ENCODE measurements at regions not wholly inside any gene's neighbourhood (a gene's known extent, or its start where the extent isn't known, plus 50 kb on each side); places are given as distances from the start of the nearest gene placed in this dataset.

DNA sequence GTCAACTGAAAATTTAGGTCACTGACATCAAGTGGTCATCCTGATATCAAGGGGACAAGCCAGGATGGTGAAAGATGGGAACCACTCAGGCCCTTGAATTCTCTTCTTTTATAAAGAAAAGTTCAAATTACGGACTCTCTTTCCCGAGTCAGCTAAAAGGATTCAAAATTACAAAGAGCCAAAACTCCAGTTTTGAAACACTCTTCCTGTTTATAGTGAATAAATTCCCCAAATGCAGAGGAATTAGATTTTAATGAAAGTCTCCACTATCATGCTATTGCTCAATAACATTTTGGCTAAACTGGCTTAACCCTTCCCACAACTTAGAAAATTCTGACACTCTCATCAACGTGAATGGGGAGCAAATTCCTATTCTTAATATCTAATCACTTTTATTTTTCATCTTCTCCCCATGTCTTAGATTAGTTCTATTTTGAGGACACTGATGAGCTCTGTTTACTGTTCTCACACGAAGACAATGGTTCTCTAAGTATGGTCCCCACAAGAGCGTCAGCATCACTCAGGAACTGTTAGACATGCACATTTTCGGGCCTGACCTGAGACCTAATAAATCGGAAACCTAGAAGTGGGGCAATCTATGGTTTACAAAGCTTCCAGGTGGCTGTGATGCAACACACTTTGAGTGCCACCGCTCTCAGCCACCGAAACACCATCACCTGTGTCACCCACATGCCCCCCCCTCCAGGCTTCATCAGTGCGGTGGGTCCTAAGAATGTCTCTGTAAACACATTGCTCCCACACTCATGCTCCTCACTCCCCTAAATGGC, 64.4 kb upstream of the TIAM1 start:
- H3K27ac Mint-ChIP-seq, result no peak overlapping the region
- ATAC-seq (ENCODE audit: low read depth) (no peak), DNase-seq (ENCODE audit: low spot score in 2 of 2) (no peak)
- no peaks in the 10 kb centered on the region for H3K27me3 Mint-ChIP-seq
- no peaks in the 10 kb centered on the region for H3K36me3 Mint-ChIP-seq
- no peaks in the 10 kb centered on the region for H3K4me1 Mint-ChIP-seq
- H3K4me3 Mint-ChIP-seq, result no peak overlapping the region
- no peaks in the 10 kb centered on the region for H3K9me3 Mint-ChIP-seq

DNA sequence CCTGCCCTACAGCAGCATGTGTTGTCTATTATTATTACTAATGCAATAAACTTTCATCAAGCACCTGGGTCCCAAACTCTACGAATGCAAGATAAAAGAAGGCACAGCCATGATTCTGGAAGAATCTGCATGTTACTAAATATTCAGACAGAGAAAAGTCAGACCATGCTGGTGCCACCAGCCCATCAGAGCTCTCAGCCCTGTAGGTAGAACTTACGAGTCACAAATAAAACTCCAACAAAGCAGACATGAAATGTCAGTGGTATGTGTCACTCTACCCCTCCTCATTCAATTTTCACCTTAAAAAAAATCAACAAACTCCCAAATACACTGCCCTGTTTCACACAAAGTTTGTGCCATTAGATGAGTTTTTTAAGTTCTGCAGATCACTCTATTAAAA, 62.4 kb upstream of the TIAM1 start:
- ATAC-seq (ENCODE audit: low read depth), result no peak
- no peaks in the 10 kb centered on the region for H3K27me3 Mint-ChIP-seq
- DNase-seq (ENCODE audit: low spot score in 2 of 2), result no peak
- no peak overlapping the region for H3K27ac Mint-ChIP-seq
- H3K4me3 Mint-ChIP-seq, result no peak overlapping the region
- H3K36me3 Mint-ChIP-seq, result no peaks in the 10 kb centered on the region
- H3K4me1 Mint-ChIP-seq, result no peaks in the 10 kb centered on the region
- no peaks in the 10 kb centered on the region for H3K9me3 Mint-ChIP-seq

DNA sequence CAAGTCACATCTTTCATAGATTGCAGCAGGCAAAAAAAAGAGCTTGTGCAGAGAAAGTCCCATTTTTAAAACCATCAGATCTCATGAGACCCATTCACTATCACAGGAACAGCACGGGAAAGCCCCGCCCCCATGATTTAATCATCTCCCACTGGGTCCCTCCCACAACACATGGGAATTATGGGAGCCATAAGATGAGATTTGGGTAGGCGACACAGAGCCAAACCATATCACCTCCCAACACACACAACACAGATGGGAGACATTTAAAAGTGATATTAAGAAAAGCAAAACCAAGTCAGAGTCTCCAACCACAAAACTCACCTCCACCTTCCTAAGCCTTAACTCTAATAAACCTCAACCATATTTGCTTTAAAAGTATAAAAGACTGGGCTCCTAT, 61.5 kb upstream of the TIAM1 start:
- no peak overlapping the region for H3K4me3 Mint-ChIP-seq
- H3K9me3 Mint-ChIP-seq, result no peaks in the 10 kb centered on the region
- H3K27me3 Mint-ChIP-seq, result no peaks in the 10 kb centered on the region
- H3K4me1 Mint-ChIP-seq, result no peaks in the 10 kb centered on the region
- no peak overlapping the region for H3K27ac Mint-ChIP-seq
- H3K36me3 Mint-ChIP-seq, result no peaks in the 10 kb centered on the region
- DNase-seq (ENCODE audit: low spot score in 2 of 2) (no peak), ATAC-seq (ENCODE audit: low read depth) (no peak)

DNA sequence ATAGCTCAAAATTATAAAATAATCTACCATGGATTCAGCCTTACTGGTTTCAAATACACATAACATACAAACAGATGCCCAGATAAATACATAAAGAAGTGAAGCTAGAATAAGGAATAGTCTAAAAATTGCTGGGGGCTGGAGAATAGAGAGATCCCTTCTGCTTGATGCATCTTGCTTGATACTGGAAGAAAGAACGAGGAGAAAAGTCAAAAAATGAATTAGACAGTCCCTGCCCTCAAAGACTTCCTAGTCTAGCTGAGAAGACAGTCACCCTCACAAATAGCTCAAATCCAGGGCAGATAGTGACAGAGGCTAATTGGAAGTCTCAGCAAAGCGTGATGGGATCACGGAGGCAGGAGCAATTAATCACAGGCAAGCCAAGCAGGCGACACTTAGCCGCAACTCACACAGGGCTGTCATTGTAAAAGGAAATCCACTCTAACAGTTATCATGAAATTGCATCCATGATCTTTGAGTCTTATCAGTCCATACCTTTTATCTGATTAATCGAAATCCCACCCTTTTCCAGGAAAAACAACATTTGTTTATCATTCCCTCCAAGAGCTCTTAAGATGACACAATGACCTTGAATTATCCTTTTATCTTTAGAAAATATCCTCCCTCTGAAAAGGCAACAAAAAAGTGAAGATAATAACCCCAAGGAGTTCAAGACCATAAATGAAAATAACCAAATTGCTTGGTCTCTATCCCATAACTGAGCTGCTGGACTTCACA, 59.7 kb upstream of the TIAM1 start:
- no peaks in the 10 kb centered on the region for H3K4me1 Mint-ChIP-seq
- no peak for ATAC-seq (ENCODE audit: low read depth)
- no peaks in the 10 kb centered on the region for H3K9me3 Mint-ChIP-seq
- H3K27me3 Mint-ChIP-seq, result peaks cover 3% of the 10 kb centered on the region
- H3K36me3 Mint-ChIP-seq, result no peaks in the 10 kb centered on the region
- H3K27ac Mint-ChIP-seq, result no peak overlapping the region
- DNase-seq (ENCODE audit: low spot score in 2 of 2), result no peak
- H3K4me3 Mint-ChIP-seq, result no peak overlapping the region

DNA sequence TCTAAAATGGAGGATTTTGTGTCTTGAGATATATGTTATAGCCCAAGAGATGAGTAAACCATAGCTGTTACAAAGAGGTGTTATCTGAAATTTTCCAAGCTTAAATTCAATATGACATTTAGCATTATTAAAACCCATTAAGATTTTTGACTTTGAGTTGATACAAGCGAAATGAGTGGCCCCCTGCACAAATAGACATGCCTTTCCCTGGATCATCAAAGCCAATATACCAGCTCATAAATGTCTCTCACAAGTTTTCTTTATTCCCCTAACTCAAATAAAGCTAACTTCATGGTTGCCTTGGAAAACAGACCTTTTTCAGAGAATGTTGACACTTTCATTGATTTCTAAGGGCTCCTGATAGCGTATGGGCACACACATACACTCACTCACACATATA, 55.5 kb upstream of the TIAM1 start:
- ATAC-seq (ENCODE audit: low read depth) (no peak), DNase-seq (ENCODE audit: low spot score in 2 of 2) (no peak)
- no peak overlapping the region for H3K4me3 Mint-ChIP-seq
- no peaks in the 10 kb centered on the region for H3K36me3 Mint-ChIP-seq
- H3K4me1 Mint-ChIP-seq, result no peaks in the 10 kb centered on the region
- H3K9me3 Mint-ChIP-seq, result no peaks in the 10 kb centered on the region
- H3K27me3 Mint-ChIP-seq, result peaks cover 3% of the 10 kb centered on the region
- no peak overlapping the region for H3K27ac Mint-ChIP-seq

DNA sequence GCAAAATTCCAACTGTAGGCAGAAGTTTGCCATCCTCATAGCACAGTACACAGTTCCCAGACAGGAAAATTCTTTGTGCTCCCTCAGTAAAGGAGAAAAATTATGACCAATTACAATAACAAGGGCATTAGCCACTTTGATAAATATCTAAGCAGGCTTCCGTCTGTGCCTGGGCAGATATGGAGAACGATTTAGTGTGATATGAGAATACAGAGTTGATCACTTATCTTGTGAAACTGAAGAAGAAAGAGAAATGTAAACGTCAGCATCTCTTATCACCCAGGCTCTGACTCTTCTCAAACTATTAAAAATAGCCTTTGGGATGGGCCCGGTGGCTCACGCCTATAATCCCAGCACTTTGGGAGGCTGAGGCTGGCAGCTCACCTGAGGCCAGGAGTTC, 54.5 kb upstream of the TIAM1 start:
- ATAC-seq (ENCODE audit: low read depth) (no peak), DNase-seq (ENCODE audit: low spot score in 2 of 2) (no peak)
- H3K4me3 Mint-ChIP-seq, result no peak overlapping the region
- H3K27me3 Mint-ChIP-seq, result peaks cover 3% of the 10 kb centered on the region
- H3K36me3 Mint-ChIP-seq, result no peaks in the 10 kb centered on the region
- no peak overlapping the region for H3K27ac Mint-ChIP-seq
- no peaks in the 10 kb centered on the region for H3K9me3 Mint-ChIP-seq
- no peaks in the 10 kb centered on the region for H3K4me1 Mint-ChIP-seq

DNA sequence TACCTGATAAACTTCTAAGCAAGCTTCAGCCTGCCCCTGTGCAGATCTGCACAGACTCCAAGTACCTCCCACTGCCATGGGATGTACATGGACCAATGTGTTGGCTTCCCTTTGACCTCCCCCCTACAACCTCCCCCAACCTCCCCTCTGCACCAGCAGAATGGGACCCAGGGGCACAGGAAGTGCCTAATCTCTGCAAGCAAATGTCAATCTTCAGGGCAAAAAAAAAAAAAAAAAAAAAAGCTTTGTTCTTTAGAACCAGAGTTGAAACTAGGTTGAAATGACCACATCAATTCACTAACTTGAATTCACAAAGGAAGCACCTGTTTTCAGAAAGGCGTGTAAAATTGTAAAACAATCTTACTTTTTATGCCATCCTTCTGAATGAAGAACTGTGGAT, 53.9 kb upstream of the TIAM1 start:
- no peaks in the 10 kb centered on the region for H3K9me3 Mint-ChIP-seq
- no peak overlapping the region for H3K4me3 Mint-ChIP-seq

DNA sequence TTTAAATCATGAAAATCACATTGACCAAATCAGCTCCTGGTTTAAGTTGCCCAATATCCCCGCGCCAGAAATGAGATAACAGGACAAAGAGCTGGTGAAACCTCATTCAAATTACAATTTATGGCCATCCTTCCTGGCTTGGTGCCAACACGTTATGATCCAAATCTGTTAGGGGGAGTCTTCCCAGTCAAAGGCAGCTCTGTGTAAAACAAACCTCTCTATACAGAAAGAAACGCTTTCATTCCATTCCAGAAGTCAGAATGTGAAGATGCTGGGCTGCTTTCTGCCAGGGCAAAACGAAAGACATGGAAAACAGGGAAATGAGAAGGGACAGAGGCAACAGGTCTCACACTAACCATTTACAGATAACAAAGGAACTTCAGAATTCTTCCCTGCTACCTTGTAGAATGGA, 53.5 kb upstream of the TIAM1 start:
- H3K27me3 Mint-ChIP-seq, result peaks cover 3% of the 10 kb centered on the region
- H3K4me3 Mint-ChIP-seq, result no peak overlapping the region
- H3K36me3 Mint-ChIP-seq, result no peaks in the 10 kb centered on the region
- H3K27ac Mint-ChIP-seq, result no peak overlapping the region
- no peaks in the 10 kb centered on the region for H3K4me1 Mint-ChIP-seq
- DNase-seq (ENCODE audit: low spot score in 2 of 2), result no peak
- H3K9me3 Mint-ChIP-seq, result no peaks in the 10 kb centered on the region
- ATAC-seq (ENCODE audit: low read depth), result no peak

More for the DNA sequence above, 53.9 kb upstream of the TIAM1 start:
- DNase-seq (ENCODE audit: low spot score in 2 of 2) (no peak), ATAC-seq (ENCODE audit: low read depth) (no peak)
- peaks cover 3% of the 10 kb centered on the region for H3K27me3 Mint-ChIP-seq
- no peaks in the 10 kb centered on the region for H3K36me3 Mint-ChIP-seq
- H3K27ac Mint-ChIP-seq, result no peak overlapping the region
- no peaks in the 10 kb centered on the region for H3K4me1 Mint-ChIP-seq

DNA sequence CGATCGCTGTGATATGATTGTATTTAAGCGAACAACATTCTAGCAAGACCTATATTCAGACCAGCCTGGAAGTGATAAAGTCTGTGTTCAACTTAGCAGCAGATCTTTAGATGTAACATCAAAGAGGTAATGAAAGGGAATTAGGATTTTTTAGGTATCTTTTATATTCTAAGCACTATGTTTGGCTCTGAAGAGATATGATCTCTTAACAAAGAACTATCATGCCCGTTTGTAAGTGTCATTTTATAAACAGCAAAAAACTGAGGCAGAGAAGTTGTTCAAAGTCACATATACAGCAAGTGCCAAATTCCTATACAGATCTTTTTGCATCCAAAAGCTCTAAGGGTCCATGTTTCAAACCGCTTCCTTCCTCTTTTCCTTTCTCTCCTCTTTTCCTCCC, 53.0 kb upstream of the TIAM1 start:
- no peaks in the 10 kb centered on the region for H3K36me3 Mint-ChIP-seq
- DNase-seq (ENCODE audit: low spot score in 2 of 2) (no peak), ATAC-seq (ENCODE audit: low read depth) (no peak)
- H3K9me3 Mint-ChIP-seq, result no peaks in the 10 kb centered on the region
- no peaks in the 10 kb centered on the region for H3K4me1 Mint-ChIP-seq
- H3K27ac Mint-ChIP-seq, result no peak overlapping the region
- H3K27me3 Mint-ChIP-seq, result peaks cover 3% of the 10 kb centered on the region
- no peak overlapping the region for H3K4me3 Mint-ChIP-seq

DNA sequence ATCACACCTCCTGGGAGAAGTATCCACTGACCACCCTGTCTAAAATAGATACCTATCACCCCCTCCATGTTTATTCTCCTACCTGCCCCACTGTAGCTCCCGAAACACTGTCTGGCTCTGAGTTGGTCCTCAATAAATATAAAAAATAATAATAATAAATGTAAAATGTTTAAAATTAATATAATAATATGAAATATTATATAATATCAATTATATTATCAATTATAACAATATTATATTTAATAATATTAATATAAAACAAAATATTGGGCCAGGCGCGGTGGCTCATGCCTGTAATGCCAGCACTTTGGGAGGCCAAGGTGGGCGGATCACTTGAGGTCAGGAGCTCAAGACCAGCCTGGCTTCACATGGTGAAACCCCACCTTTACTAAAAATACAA, 52.3 kb upstream of the TIAM1 start:
- no peaks in the 10 kb centered on the region for H3K36me3 Mint-ChIP-seq
- H3K9me3 Mint-ChIP-seq, result no peaks in the 10 kb centered on the region
- no peaks in the 10 kb centered on the region for H3K4me1 Mint-ChIP-seq
- ATAC-seq (ENCODE audit: low read depth) (no peak), DNase-seq (ENCODE audit: low spot score in 2 of 2) (no peak)
- peaks cover 3% of the 10 kb centered on the region for H3K27me3 Mint-ChIP-seq
- no peak overlapping the region for H3K27ac Mint-ChIP-seq
- H3K4me3 Mint-ChIP-seq, result no peak overlapping the region

DNA sequence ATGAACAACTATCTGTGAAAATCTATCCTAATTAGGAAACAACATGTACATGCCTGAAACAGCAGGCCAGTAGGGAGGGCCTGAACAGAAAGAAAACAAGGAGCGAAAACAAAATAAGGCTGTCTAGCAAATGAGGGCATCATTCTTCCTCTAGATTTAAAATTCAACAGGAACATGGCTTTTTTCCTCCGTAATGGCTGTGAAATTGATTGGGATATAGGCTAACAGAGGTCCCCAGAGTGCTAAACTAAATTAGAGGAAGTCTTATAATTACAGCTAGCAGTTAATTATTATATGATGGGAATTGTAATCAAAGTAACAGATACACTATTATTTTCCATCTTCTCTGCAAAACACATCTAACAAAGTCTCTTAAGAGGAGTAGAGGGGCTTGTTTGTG, 51.7 kb upstream of the TIAM1 start:
- no peak overlapping the region for H3K27ac Mint-ChIP-seq
- ATAC-seq (ENCODE audit: low read depth) (no peak), DNase-seq (ENCODE audit: low spot score in 2 of 2) (no peak)
- no peaks in the 10 kb centered on the region for H3K36me3 Mint-ChIP-seq
- no peaks in the 10 kb centered on the region for H3K9me3 Mint-ChIP-seq
- H3K4me1 Mint-ChIP-seq, result no peaks in the 10 kb centered on the region
- H3K4me3 Mint-ChIP-seq, result no peak overlapping the region
- peaks cover 3% of the 10 kb centered on the region for H3K27me3 Mint-ChIP-seq

DNA sequence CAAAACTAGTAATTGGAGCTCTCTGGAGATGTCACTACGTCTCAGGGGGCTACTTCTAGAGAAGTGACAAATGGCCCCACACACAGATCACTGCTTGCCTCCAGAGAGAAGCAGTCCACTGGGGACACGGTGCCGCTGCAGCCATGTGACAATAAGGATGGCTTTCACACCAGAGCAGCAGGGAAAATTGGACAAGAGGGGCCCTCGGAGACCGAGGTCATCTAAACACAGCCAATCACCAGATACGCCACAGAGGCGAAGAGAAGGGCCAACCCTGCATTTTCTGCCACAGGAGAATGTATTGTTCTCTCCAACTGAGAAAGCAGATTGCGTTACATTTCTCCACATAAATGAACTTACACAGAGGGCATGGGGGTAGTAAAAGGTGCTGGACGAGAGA, 51.2 kb upstream of the TIAM1 start:
- Mint-ChIP-seq H3K9me3 (no peaks in the 10 kb centered on the region), H3K27me3 (peaks cover 3% of the 10 kb centered on the region), H3K4me1 (no peaks in the 10 kb centered on the region), H3K36me3 (no peaks in the 10 kb centered on the region), H3K27ac (no peak overlapping the region), H3K4me3 (no peak overlapping the region)
- DNase-seq (ENCODE audit: low spot score in 2 of 2), result no peak
- no peak for ATAC-seq (ENCODE audit: low read depth)

DNA sequence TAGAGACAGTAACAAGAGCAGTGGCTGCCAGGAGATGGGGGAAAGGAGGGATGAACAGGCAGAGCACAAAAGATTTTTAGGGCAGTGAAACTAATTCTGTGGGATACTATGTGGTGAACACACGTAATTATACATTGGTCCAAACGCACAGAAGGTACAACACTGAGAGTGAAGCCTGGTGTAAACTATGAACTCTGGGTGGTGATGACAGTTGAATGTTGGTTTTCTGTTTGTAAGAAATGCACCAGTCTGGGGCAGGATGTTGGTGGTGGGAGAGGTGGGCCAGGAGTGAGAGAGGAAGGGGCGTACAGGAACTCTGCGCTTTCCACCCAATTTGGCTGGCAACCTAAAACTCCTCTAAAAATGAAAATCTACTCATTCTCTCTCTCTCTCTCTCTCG, 50.2 kb upstream of the TIAM1 start:
- Mint-ChIP-seq H3K27ac (no peak overlapping the region), H3K4me1 (no peaks in the 10 kb centered on the region), H3K9me3 (no peaks in the 10 kb centered on the region), H3K4me3 (no peak overlapping the region), H3K36me3 (no peaks in the 10 kb centered on the region), H3K27me3 (no peaks in the 10 kb centered on the region)
- ATAC-seq (ENCODE audit: low read depth) (no peak), DNase-seq (ENCODE audit: low spot score in 2 of 2) (no peak)

Measured in memory B cell (primary cell).